ENCODE measurements at regions not wholly inside any gene's neighbourhood (a gene's known extent, or its start where the extent isn't known, plus 50 kb on each side); places are given as distances from the start of the nearest gene placed in this dataset.

- H3K4me1 ChIP-seq: no peaks in the 10 kb centered on the region
- no peak overlapping the region for H3K27ac ChIP-seq
- no peaks in the 10 kb centered on the region for H3K36me3 ChIP-seq (ENCODE audit: low read depth, missing control alignments)
- H3K9me3 ChIP-seq: no peaks in the 10 kb centered on the region
- no peak overlapping the region for H3K4me3 ChIP-seq
- intact Hi-C loops (cut with DNase I; ENCODE audit: low total_unique reads): loop anchor here (10.0 kb wide), 1 partner anchor 610 kb away; no protein-coding TSS in a partner anchor
- no peaks in the 10 kb centered on the region for H3K27me3 ChIP-seq
- TF ChIP-seq POLR2A (IDR thresholded peaks at IDR 0.05): no peak
- TF ChIP-seq, protein P1, sequence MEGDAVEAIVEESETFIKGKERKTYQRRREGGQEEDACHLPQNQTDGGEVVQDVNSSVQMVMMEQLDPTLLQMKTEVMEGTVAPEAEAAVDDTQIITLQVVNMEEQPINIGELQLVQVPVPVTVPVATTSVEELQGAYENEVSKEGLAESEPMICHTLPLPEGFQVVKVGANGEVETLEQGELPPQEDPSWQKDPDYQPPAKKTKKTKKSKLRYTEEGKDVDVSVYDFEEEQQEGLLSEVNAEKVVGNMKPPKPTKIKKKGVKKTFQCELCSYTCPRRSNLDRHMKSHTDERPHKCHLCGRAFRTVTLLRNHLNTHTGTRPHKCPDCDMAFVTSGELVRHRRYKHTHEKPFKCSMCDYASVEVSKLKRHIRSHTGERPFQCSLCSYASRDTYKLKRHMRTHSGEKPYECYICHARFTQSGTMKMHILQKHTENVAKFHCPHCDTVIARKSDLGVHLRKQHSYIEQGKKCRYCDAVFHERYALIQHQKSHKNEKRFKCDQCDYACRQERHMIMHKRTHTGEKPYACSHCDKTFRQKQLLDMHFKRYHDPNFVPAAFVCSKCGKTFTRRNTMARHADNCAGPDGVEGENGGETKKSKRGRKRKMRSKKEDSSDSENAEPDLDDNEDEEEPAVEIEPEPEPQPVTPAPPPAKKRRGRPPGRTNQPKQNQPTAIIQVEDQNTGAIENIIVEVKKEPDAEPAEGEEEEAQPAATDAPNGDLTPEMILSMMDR (IDR thresholded peaks at IDR 0.05): no peak
- DNase-seq: no peak
Measured at GRCh38 chr9:71254592-71255277, 133.3 kb upstream of the TRPM3 start.

GRCh38 chr9:71253011-71253410 is 131.6 kb upstream of the TRPM3 start:
- Histone ChIP-seq H3K27ac (no peak overlapping the region), H3K4me3 (no peak overlapping the region), H3K4me1 (no peaks in the 10 kb centered on the region), H3K9me3 (no peaks in the 10 kb centered on the region), H3K27me3 (no peaks in the 10 kb centered on the region), H3K36me3 (ENCODE audit: low read depth, missing control alignments) (no peaks in the 10 kb centered on the region)
- TF ChIP-seq, protein P1 (IDR thresholded peaks at IDR 0.05): no peak
- intact Hi-C loops (cut with DNase I; ENCODE audit: low total_unique reads): loop anchor here (10.0 kb wide), 1 partner anchor 608 kb away; no protein-coding TSS in a partner anchor
- no peak for DNase-seq
- WGBS, 2 donors: 70 to 96% methylated on average over 1 of the region's 1 CpG

DNA sequence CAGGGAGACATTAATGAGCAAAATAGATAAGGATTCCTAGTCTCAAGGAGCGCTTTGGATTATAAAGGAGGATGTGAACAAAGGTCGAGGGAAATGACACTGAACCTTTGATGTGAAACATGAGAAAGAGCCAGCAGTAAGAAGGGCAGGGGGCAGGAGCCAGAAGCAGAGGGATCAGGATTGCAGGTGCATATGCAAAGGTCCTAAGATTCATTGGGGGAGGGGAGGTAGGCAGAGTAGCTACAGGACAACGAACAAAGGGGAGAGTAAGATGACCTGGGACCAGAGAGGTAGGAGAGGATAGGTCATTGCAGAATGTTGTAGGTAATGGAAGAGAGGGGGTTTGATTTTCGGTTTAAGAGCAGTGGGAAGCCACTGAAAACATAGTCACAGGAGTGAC is 129.2 kb upstream of the TRPM3 start:
- H3K9me3 ChIP-seq: no peaks in the 10 kb centered on the region
- TF ChIP-seq, protein P1 (IDR thresholded peaks at IDR 0.05): no peak
- 54 to 68% methylated on average over 4 of the region's 4 CpGs for WGBS, 2 donors
- no peaks in the 10 kb centered on the region for H3K27me3 ChIP-seq
- no peaks in the 10 kb centered on the region for H3K36me3 ChIP-seq (ENCODE audit: low read depth, missing control alignments)
- no peak overlapping the region for H3K4me3 ChIP-seq
- intact Hi-C loops (cut with DNase I; ENCODE audit: low total_unique reads): loop anchor here (10.0 kb wide), 1 partner anchor 606 kb away; no protein-coding TSS in a partner anchor
- no peak for DNase-seq
- H3K27ac ChIP-seq: no peak overlapping the region
- no peaks in the 10 kb centered on the region for H3K4me1 ChIP-seq

DNA sequence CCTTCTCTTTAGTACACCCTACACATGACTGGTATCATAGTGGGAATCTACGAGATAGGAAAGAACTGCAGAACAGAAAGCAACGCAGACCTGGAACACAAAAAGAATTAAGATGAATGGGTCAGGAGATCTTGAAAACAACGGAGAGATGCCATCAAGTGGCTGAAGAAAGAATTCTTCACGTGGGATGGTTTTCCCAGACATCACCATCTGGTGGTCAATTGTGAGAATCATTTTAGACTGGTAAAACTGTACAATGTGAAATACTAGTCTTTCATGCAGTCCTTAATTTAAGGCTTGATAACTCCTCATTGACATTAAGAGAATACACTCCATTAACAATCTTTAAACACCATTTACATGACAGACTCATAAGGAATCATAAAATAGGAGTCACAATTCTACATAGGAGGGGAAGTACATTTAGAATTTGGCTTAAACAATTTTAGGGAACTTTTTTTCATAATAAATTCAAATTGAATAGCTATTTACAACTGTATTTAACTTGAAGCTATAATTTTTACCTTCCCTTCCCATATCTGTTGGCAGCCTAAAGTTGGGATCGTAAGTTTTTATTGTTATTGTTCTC is 128.4 kb upstream of the TRPM3 start:
- Histone ChIP-seq H3K36me3 (ENCODE audit: low read depth, missing control alignments) (no peaks in the 10 kb centered on the region), H3K4me1 (no peaks in the 10 kb centered on the region), H3K9me3 (no peaks in the 10 kb centered on the region), H3K27ac (no peak overlapping the region), H3K27me3 (no peaks in the 10 kb centered on the region), H3K4me3 (no peak overlapping the region)
- intact Hi-C loops (cut with DNase I; ENCODE audit: low total_unique reads): loop anchor here (10.0 kb wide), 1 partner anchor 605 kb away; no protein-coding TSS in a partner anchor
- 18 to 23% methylated on average over 5 of the region's 5 CpGs for WGBS, 2 donors
- TF ChIP-seq, protein P1 (IDR thresholded peaks at IDR 0.05): peak; percentile 69 to 89 (median 88)
- no peak for TF ChIP-seq POLR2A (IDR thresholded peaks at IDR 0.05)
- DNase-seq: peak; percentile 46

DNA sequence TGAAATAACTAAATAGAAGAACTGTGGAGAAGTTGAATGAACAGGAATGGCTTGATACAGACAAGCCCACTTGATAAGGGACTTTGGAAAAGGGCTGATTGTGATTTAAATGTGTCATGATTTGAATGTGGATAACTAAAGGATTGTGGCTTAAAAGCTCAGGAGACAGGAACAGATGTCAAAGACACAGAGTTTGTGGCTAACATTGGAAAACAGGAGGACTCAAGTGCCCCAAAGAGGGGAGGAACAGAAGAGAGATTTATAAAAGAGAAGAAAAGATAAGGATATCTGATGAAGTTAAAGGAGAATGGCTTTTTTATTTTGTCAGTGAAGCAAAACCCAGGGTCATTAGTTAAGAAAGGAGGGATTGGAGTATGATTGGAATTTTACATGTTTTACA is 124.2 kb upstream of the TRPM3 start:
- TF ChIP-seq POLR2A (IDR thresholded peaks at IDR 0.05): no peak
- TF ChIP-seq, protein P1 (IDR thresholded peaks at IDR 0.05): no peak
- Histone ChIP-seq H3K27ac (no peak overlapping the region), H3K27me3 (no peaks in the 10 kb centered on the region), H3K9me3 (no peaks in the 10 kb centered on the region), H3K4me3 (no peak overlapping the region), H3K36me3 (ENCODE audit: low read depth, missing control alignments) (no peaks in the 10 kb centered on the region), H3K4me1 (no peaks in the 10 kb centered on the region)
- DNase-seq: no peak
- intact Hi-C loops (cut with DNase I; ENCODE audit: low total_unique reads): no loop called here

All from testis (tissue), 2 donors.